Endothelial cell of umbilical vein (primary cell): ENCODE measurements at regions not wholly inside any gene's neighbourhood (a gene's known extent, or its start where the extent isn't known, plus 50 kb on each side); places are given as distances from the start of the nearest gene placed in this dataset.

Experiments
- BruUV-seq: library from RNA; stranded (reverse); fragments of 400-500 nt; replicated peaks from 2 replicates; lab custom pipeline; 2021; lab: Mats Ljungman, UMichigan
- CTCF ChIA-PET: fragments of 300-600, 350-600 bp; sonication (Branson Sonifier 250); formaldehyde crosslinking; loops from one replicate; lab custom pipeline; 2021; ENCODE audit warnings: antibody characterized with exemption, inconsistent platforms; lab: Charles Lee
- POLR2A ChIA-PET: fragments of 300-600, 350-600 bp; sonication (Branson Sonifier 250); formaldehyde crosslinking; loops from one replicate; lab custom pipeline; 2021; ENCODE audit warnings: antibody characterized with exemption, inconsistent platforms; lab: Charles Lee
- DNase-seq: peaks from one replicate; pipeline ENCODE4 v3.0.0-alpha.2; 2011; ENCODE audit warnings: low read depth, low spot score
- FAIRE-seq: peaks from 2 replicates; lab custom pipeline; 2011; peaks lifted over from hg19 to GRCh38; lab: Jason Lieb, UNC
- H2AFZ ChIP-seq: 2 replicates; pipeline ENCODE4 v1.6.0; 2012; ENCODE audit warnings: low read depth, low read length, control low read depth, inconsistent platforms
- H3K27ac ChIP-seq: 2 replicates; pipeline ENCODE4 v1.5.1; 2011; ENCODE audit warnings: low read depth, mild to moderate bottlenecking, control low read depth, low read length, moderate library complexity; ENCODE audit not compliant: insufficient read depth
- H3K27me3 ChIP-seq, 2 experiments: 2 replicates each; pipeline versions ENCODE4 v1.6.0 to v1.6.1; 2011; ENCODE audit warnings: low read length in 2 of 2, mixed read lengths in 1 of 2; ENCODE audit not compliant: control insufficient read depth in 2 of 2, insufficient read depth in 2 of 2
- H3K36me3 ChIP-seq, 2 experiments: 2 replicates in 1 of 2; 3 replicates in 1 of 2; pipeline ENCODE4 v1.5.1; 2011; ENCODE audit warnings: low read length in 2 of 2, mild to moderate bottlenecking in 1 of 2, moderate library complexity in 1 of 2; ENCODE audit not compliant: control insufficient read depth in 2 of 2, insufficient read depth in 2 of 2; ENCODE audit errors: extremely low read depth in 1 of 2
- H3K4me1 ChIP-seq: 3 replicates; pipeline ENCODE4 v1.5.1; 2011; ENCODE audit warnings: mild to moderate bottlenecking, low read length; ENCODE audit not compliant: control insufficient read depth, insufficient read depth; ENCODE audit errors: extremely low read depth
- H3K4me2 ChIP-seq: 2 replicates; pipeline ENCODE4 v1.6.1; 2011; ENCODE audit warnings: low read length, control low read depth, mixed read lengths; ENCODE audit not compliant: insufficient read depth
- H3K4me3 ChIP-seq, 3 experiments: fragments of 200-600 bp in 1 of 3; sonication (generic), shearing (Covaris generic) in 1 of 3; replicated peaks in 1 of 3; 2 replicates each; pipeline ENCODE4 v1.5.1; 2011 to 2016; ENCODE audit warnings: control low read depth in 3 of 3, low read length in 3 of 3, mild to moderate bottlenecking in 2 of 3, inconsistent platforms in 1 of 3, low read depth in 1 of 3, moderate library complexity in 1 of 3; ENCODE audit not compliant: insufficient read depth in 1 of 3
- H3K79me2 ChIP-seq: 2 replicates; pipeline ENCODE4 v1.6.0; 2012; ENCODE audit warnings: low read length, inconsistent platforms; ENCODE audit not compliant: control insufficient read depth, insufficient read depth
- H3K9ac ChIP-seq: replicated peaks from 2 replicates; pipeline ENCODE3; 2011; ENCODE audit warnings: low read length, control low read depth; ENCODE audit not compliant: insufficient read depth; ENCODE audit errors: extremely low read depth
- H3K9me1 ChIP-seq: replicated peaks from 3 replicates; pipeline ENCODE4 v1.6.0; 2011; ENCODE audit warnings: mild to moderate bottlenecking, low read length; ENCODE audit not compliant: control insufficient read depth, insufficient read depth; ENCODE audit errors: extremely low read depth
- H3K9me3 ChIP-seq: replicated peaks from 2 replicates; pipeline ENCODE4 v1.5.1; 2012; ENCODE audit warnings: low read length, inconsistent platforms; ENCODE audit not compliant: control insufficient read depth, insufficient read depth
- H4K20me1 ChIP-seq: replicated peaks from 2 replicates; pipeline ENCODE3; 2011; ENCODE audit warnings: mild to moderate bottlenecking, low read length; ENCODE audit not compliant: control insufficient read depth, insufficient read depth; ENCODE audit errors: extremely low read depth
- EZH2 ChIP-seq: IDR thresholded peaks from 2 replicates; pipeline ENCODE4 v1.6.1; 2012; ENCODE audit warnings: borderline replicate concordance, low read depth, mild to moderate bottlenecking, moderate library complexity, low read length, inconsistent platforms; ENCODE audit not compliant: severe bottlenecking
- FOS ChIP-seq: IDR thresholded peaks from 2 replicates; pipeline ENCODE4 v1.6.1; 2011; ENCODE audit warnings: mild to moderate bottlenecking, low read length, moderate library complexity, borderline replicate concordance; ENCODE audit not compliant: insufficient read depth
- GATA2 ChIP-seq: IDR thresholded peaks from 2 replicates; pipeline ENCODE4 v1.7.0; 2011; ENCODE audit warnings: low read depth, mild to moderate bottlenecking, moderate library complexity, mixed read lengths, low read length; ENCODE audit not compliant: insufficient read length, insufficient read depth
- JUN ChIP-seq: IDR thresholded peaks from 2 replicates; pipeline ENCODE4 v1.6.1; 2011; ENCODE audit warnings: borderline replicate concordance, low read depth; ENCODE audit not compliant: insufficient read length, insufficient read depth
- MYC ChIP-seq: IDR thresholded peaks from one replicate; pipeline ENCODE4 v1.6.1; 2011; ENCODE audit warnings: mild to moderate bottlenecking, low read depth, low read length
- POLR2A ChIP-seq: IDR thresholded peaks from 2 replicates; pipeline ENCODE4 v1.6.1; 2012; ENCODE audit warnings: low read depth, mild to moderate bottlenecking, control low read depth, low read length
- POLR2AphosphoS5 ChIP-seq: IDR thresholded peaks from 2 replicates; pipeline ENCODE4 v1.6.1; 2012; ENCODE audit warnings: low read depth, mild to moderate bottlenecking, control low read depth, low read length, moderate library complexity; ENCODE audit not compliant: insufficient read depth
- dilution Hi-C: fragments of 300-500 bp; cut with MboI; formaldehyde crosslinking; loops from one replicate; pipeline ENCODE4 v1.15.0; 2019; ENCODE audit warnings: low sequenced_read_pairs; ENCODE audit not compliant: extremely low pct_ligation_motif_present
- intact Hi-C: fragments of 100-400 bp; cut with micrococcal nuclease; formaldehyde crosslinking; loops from one replicate; pipeline ENCODE4 v1.10.0; 2022
- TF ChIP-seq, protein P1 (sequence below), 2 donors: IDR thresholded peaks; 1 replicate in 1 of 2; 2 replicates in 1 of 2; pipeline ENCODE4 v1.5.1; 2011; ENCODE audit warnings: low read length in 2 of 2, mild to moderate bottlenecking in 2 of 2, moderate library complexity in 2 of 2, control low read depth in 1 of 2, inconsistent platforms in 1 of 2, low read depth in 1 of 2; ENCODE audit not compliant: insufficient read depth in 1 of 2; ENCODE audit errors: extremely low read depth in 1 of 2
- TF ChIP-seq, protein P2 (sequence below): IDR thresholded peaks from 2 replicates; pipeline ENCODE4 v1.6.1; 2011; ENCODE audit not compliant: insufficient read depth, insufficient read length

DNA sequence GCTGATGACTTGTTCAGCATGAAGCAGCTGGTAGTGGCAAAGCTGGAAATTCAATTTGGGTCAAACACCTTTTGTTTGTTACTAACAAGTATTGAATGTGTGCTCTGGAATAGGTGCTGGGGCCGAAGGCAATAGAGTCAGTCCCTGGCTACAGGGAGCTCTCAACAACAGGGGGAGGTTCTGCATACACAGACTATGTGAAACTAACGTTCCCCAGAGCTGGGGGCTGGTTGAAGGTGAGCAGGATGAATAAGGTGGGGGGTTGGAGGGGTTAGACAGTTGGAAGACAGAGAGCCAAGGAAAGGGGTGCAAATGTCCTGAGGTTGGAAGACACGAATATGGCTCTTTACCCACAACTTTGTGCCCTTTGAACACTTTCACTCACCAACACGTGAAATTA, 84.1 kb upstream of the PLPP4 start:
- no peaks in the 10 kb centered on the region for H3K36me3 ChIP-seq
- H3K27ac ChIP-seq = no peak overlapping the region
- no peak for TF ChIP-seq POLR2A
- TF ChIP-seq EZH2 = no peak
- no peak for TF ChIP-seq JUN
- TF ChIP-seq FOS = no peak
- TF ChIP-seq, protein P1, sequence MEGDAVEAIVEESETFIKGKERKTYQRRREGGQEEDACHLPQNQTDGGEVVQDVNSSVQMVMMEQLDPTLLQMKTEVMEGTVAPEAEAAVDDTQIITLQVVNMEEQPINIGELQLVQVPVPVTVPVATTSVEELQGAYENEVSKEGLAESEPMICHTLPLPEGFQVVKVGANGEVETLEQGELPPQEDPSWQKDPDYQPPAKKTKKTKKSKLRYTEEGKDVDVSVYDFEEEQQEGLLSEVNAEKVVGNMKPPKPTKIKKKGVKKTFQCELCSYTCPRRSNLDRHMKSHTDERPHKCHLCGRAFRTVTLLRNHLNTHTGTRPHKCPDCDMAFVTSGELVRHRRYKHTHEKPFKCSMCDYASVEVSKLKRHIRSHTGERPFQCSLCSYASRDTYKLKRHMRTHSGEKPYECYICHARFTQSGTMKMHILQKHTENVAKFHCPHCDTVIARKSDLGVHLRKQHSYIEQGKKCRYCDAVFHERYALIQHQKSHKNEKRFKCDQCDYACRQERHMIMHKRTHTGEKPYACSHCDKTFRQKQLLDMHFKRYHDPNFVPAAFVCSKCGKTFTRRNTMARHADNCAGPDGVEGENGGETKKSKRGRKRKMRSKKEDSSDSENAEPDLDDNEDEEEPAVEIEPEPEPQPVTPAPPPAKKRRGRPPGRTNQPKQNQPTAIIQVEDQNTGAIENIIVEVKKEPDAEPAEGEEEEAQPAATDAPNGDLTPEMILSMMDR (IDR thresholded peaks at IDR 0.05; ENCODE audit: extremely low read depth in 1 of 2, insufficient read depth in 1 of 2, low read depth in 1 of 2, low read length in 2 of 2) = no peak
- TF ChIP-seq MYC = no peak
- TF ChIP-seq, protein P2, sequence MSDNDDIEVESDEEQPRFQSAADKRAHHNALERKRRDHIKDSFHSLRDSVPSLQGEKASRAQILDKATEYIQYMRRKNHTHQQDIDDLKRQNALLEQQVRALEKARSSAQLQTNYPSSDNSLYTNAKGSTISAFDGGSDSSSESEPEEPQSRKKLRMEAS = no peak
- TF ChIP-seq POLR2AphosphoS5 = no peak
- no peak for TF ChIP-seq GATA2
- intact Hi-C loops (no loop called here), dilution Hi-C loops (no loop called here)
- no peaks in the 10 kb centered on the region for H3K4me1 ChIP-seq
- peaks cover 2 to 18% of the 10 kb centered on the region in 2 experiments for H3K27me3 ChIP-seq
- ChIA-PET CTCF (no interaction called here), POLR2A (no interaction called here)
- no peak overlapping the region for H3K9ac ChIP-seq
- FAIRE-seq (no peak), DNase-seq (no peak)
- no peak overlapping the region for H2AFZ ChIP-seq
- H3K79me2 ChIP-seq = no peaks in the 10 kb centered on the region
- H3K4me3 ChIP-seq = no peak overlapping the region
- H3K9me1 ChIP-seq = no peaks in the 10 kb centered on the region
- H4K20me1 ChIP-seq = no peaks in the 10 kb centered on the region
- no peak overlapping the region for H3K4me2 ChIP-seq
- BruUV-seq = no TSS peak
- H3K9me3 ChIP-seq = no peaks in the 10 kb centered on the region
